ENCODE measurements at regions not wholly inside any gene's neighbourhood (a gene's known extent, or its start where the extent isn't known, plus 50 kb on each side); places are given as distances from the start of the nearest gene placed in this dataset.

DNA sequence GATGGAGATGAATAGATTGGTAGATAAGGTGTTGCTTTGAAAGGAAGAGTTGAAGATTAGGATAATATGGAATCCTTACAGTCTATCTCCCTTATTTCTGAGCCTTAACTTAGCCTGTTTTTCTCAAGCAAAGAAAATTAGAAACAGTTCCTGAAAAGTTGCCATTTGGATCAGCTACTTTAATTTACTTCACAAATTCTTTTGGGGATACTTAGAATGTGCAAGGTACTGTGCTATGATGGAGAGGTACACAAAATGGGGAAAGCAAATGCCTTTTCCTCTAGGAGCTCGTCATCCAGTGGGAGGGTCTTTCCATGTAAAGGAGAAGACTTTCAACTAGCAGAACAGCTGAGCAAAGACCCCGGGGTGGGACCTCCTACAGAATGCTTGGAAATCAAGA, 51.1 kb upstream of the SMARCA2 start:
- TF ChIP-seq CTCF (IDR thresholded peaks at IDR 0.05; ENCODE audit: insufficient read depth, low read depth, low read length, missing control alignments) = no peak
- no peak for DNase-seq (ENCODE audit: low read depth)
- H3K4me3 ChIP-seq (ENCODE audit: low read length) = no peak overlapping the region
